ENCODE measurements at regions not wholly inside any gene's neighbourhood (a gene's known extent, or its start where the extent isn't known, plus 50 kb on each side); places are given as distances from the start of the nearest gene placed in this dataset.

GRCh38 chr16:80887062-80887461 lies 82.7 kb upstream of the CDYL2 start:
- H3K4me1 ChIP-seq (ENCODE audit: insufficient read depth, low read length, poor library complexity, severe bottlenecking), result peaks cover under 1% of the 10 kb centered on the region

GRCh38 chr16:80883816-80884215 lies 79.4 kb upstream of the CDYL2 start:
- no TSS peak for BruUV-seq (replicated peaks)
- ChIA-PET POLR2A (no interaction called here), CTCF (ENCODE audit: unreplicated experiment) (no interaction called here)
- intact Hi-C loops (cut with micrococcal nuclease; ENCODE audit: unreplicated experiment), result no loop called here
- no peak overlapping the region for H3K4me2 ChIP-seq (ENCODE audit: low read length)
- no peak overlapping the region for H3K4me3 ChIP-seq (ENCODE audit: low read depth, low read length, poor library complexity, severe bottlenecking)
- no peaks in the 10 kb centered on the region for H3K9me2 ChIP-seq (ENCODE audit: insufficient read depth, low read length)
- H4K20me1 ChIP-seq (ENCODE audit: insufficient read depth, low read length), result no peaks in the 10 kb centered on the region
- H3K9me3 ChIP-seq (ENCODE audit: low read length), result no peaks in the 10 kb centered on the region
- no peak overlapping the region for H3K27ac ChIP-seq (ENCODE audit: low read depth, low read length, poor library complexity, severe bottlenecking)
- H3K36me3 ChIP-seq (ENCODE audit: insufficient read depth, low read length), result no peaks in the 10 kb centered on the region
- TF ChIP-seq, protein P1, sequence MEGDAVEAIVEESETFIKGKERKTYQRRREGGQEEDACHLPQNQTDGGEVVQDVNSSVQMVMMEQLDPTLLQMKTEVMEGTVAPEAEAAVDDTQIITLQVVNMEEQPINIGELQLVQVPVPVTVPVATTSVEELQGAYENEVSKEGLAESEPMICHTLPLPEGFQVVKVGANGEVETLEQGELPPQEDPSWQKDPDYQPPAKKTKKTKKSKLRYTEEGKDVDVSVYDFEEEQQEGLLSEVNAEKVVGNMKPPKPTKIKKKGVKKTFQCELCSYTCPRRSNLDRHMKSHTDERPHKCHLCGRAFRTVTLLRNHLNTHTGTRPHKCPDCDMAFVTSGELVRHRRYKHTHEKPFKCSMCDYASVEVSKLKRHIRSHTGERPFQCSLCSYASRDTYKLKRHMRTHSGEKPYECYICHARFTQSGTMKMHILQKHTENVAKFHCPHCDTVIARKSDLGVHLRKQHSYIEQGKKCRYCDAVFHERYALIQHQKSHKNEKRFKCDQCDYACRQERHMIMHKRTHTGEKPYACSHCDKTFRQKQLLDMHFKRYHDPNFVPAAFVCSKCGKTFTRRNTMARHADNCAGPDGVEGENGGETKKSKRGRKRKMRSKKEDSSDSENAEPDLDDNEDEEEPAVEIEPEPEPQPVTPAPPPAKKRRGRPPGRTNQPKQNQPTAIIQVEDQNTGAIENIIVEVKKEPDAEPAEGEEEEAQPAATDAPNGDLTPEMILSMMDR (conservative IDR thresholded peaks at IDR 0.05; ENCODE audit: low read length), result no peak
- TF ChIP-seq EZH2phosphoT487 (IDR thresholded peaks at IDR 0.05; ENCODE audit: borderline replicate concordance, low read depth, low read length), result no peak
- H2AFZ ChIP-seq (ENCODE audit: low read length), result no peak overlapping the region
- no peaks in the 10 kb centered on the region for H3K4me1 ChIP-seq (ENCODE audit: insufficient read depth, low read length, poor library complexity, severe bottlenecking)
- no peak for DNase-seq (ENCODE audit: low spot score)
- no peaks in the 10 kb centered on the region for H3K79me2 ChIP-seq (ENCODE audit: insufficient read depth, low read depth, low read length)

More at GRCh38 chr16:80887062-80887461, 82.7 kb upstream of the CDYL2 start:
- Histone ChIP-seq H3K27ac (ENCODE audit: low read depth, low read length, poor library complexity, severe bottlenecking) (no peak overlapping the region), H3K4me2 (ENCODE audit: low read length) (no peak overlapping the region), H3K36me3 (ENCODE audit: insufficient read depth, low read length) (no peaks in the 10 kb centered on the region), H4K20me1 (ENCODE audit: insufficient read depth, low read length) (no peaks in the 10 kb centered on the region), H3K9me3 (ENCODE audit: low read length) (no peaks in the 10 kb centered on the region), H2AFZ (ENCODE audit: low read length) (no peak overlapping the region), H3K9me2 (ENCODE audit: insufficient read depth, low read length) (no peaks in the 10 kb centered on the region), H3K79me2 (ENCODE audit: insufficient read depth, low read depth, low read length) (no peaks in the 10 kb centered on the region), H3K4me3 (ENCODE audit: low read depth, low read length, poor library complexity, severe bottlenecking) (no peak overlapping the region)
- TF ChIP-seq, protein P1 (conservative IDR thresholded peaks at IDR 0.05; ENCODE audit: low read length), result no peak
- TF ChIP-seq EZH2phosphoT487 (IDR thresholded peaks at IDR 0.05; ENCODE audit: borderline replicate concordance, low read depth, low read length), result no peak
- BruUV-seq (replicated peaks), result no TSS peak
- POLR2A ChIA-PET, result no interaction called here
- CTCF ChIA-PET (ENCODE audit: unreplicated experiment), result no interaction called here
- DNase-seq (ENCODE audit: low spot score), result no peak
- intact Hi-C loops (cut with micrococcal nuclease; ENCODE audit: unreplicated experiment), result no loop called here

- H3K36me3 ChIP-seq (ENCODE audit: insufficient read depth, low read length), result no peaks in the 10 kb centered on the region
- no peak overlapping the region for H3K4me3 ChIP-seq (ENCODE audit: low read depth, low read length, poor library complexity, severe bottlenecking)
- ChIA-PET POLR2A (no interaction called here), CTCF (ENCODE audit: unreplicated experiment) (no interaction called here)
- H3K4me1 ChIP-seq (ENCODE audit: insufficient read depth, low read length, poor library complexity, severe bottlenecking), result no peaks in the 10 kb centered on the region
- TF ChIP-seq, protein P1 (conservative IDR thresholded peaks at IDR 0.05; ENCODE audit: low read length), result no peak
- TF ChIP-seq EZH2phosphoT487 (IDR thresholded peaks at IDR 0.05; ENCODE audit: borderline replicate concordance, low read depth, low read length), result no peak
- no peak for DNase-seq (ENCODE audit: low spot score)
- H3K79me2 ChIP-seq (ENCODE audit: insufficient read depth, low read depth, low read length), result no peaks in the 10 kb centered on the region
- H3K9me3 ChIP-seq (ENCODE audit: low read length), result no peaks in the 10 kb centered on the region
- H2AFZ ChIP-seq (ENCODE audit: low read length), result no peak overlapping the region
- no peaks in the 10 kb centered on the region for H4K20me1 ChIP-seq (ENCODE audit: insufficient read depth, low read length)
- H3K9me2 ChIP-seq (ENCODE audit: insufficient read depth, low read length), result no peaks in the 10 kb centered on the region
- no peak overlapping the region for H3K27ac ChIP-seq (ENCODE audit: low read depth, low read length, poor library complexity, severe bottlenecking)
- BruUV-seq (replicated peaks), result no TSS peak
- intact Hi-C loops (cut with micrococcal nuclease; ENCODE audit: unreplicated experiment), result no loop called here
- H3K4me2 ChIP-seq (ENCODE audit: low read length), result no peak overlapping the region
Measured at GRCh38 chr16:80883159-80883642, 78.8 kb upstream of the CDYL2 start.
